Loucy (cell line): ENCODE measurements at regions not wholly inside any gene's neighbourhood (a gene's known extent, or its start where the extent isn't known, plus 50 kb on each side); places are given as distances from the start of the nearest gene placed in this dataset.

ENCODE experiments used
- H2AFZ ChIP-seq: fragments of 200-600 bp; sonication (generic); 2 replicates; pipeline ENCODE4 v1.6.0; 2016; ENCODE audit warnings: antibody characterized with exemption, mild to moderate bottlenecking, low read length, moderate library complexity
- H3F3A ChIP-seq: fragments of 200-600 bp; 2 replicates; pipeline ENCODE4 v1.6.0; 2016; ENCODE audit warnings: antibody characterized with exemption, low read depth, mild to moderate bottlenecking
- H3K27me3 ChIP-seq: fragments of 200-600 bp; sonication (generic); 2 replicates; pipeline ENCODE4 v1.6.1; 2014; ENCODE audit warnings: low read length, mild to moderate bottlenecking; ENCODE audit not compliant: insufficient read depth, poor library complexity, severe bottlenecking
- H3K36me3 ChIP-seq: fragments of 200-600 bp; sonication (generic); 2 replicates; pipeline ENCODE4 v1.6.1; 2016; ENCODE audit warnings: low read length; ENCODE audit not compliant: insufficient read depth
- H3K4me1 ChIP-seq: fragments of 200-600 bp; sonication (generic); 2 replicates; pipeline ENCODE4 v1.5.1; 2014; ENCODE audit warnings: low read length, mild to moderate bottlenecking; ENCODE audit not compliant: insufficient read depth, poor library complexity, severe bottlenecking
- H3K4me2 ChIP-seq: fragments of 200-600 bp; sonication (generic); 2 replicates; pipeline ENCODE4 v1.6.0; 2014; ENCODE audit warnings: antibody characterized with exemption, low read length, low read depth, mild to moderate bottlenecking; ENCODE audit not compliant: poor library complexity, severe bottlenecking
- H3K4me3 ChIP-seq: fragments of 200-600 bp; sonication (generic); 2 replicates; pipeline ENCODE4 v1.5.1; 2014; ENCODE audit warnings: low read length, mild to moderate bottlenecking, mixed read lengths; ENCODE audit not compliant: poor library complexity, severe bottlenecking
- H3K79me2 ChIP-seq: fragments of 200-600 bp; sonication (generic); 2 replicates; pipeline ENCODE4 v1.6.1; 2014; ENCODE audit warnings: low read length; ENCODE audit not compliant: insufficient read depth
- H3K9ac ChIP-seq: fragments of 200-600 bp; sonication (generic); 2 replicates; pipeline ENCODE4 v1.6.0; 2014; ENCODE audit warnings: mild to moderate bottlenecking, low read depth, low read length, moderate library complexity; ENCODE audit not compliant: poor library complexity, severe bottlenecking
- H3K9me2 ChIP-seq: fragments of 200-600 bp; sonication (generic); replicated peaks from 2 replicates; pipeline ENCODE4 v1.6.1; 2016; ENCODE audit warnings: low read depth, low read length, mixed read lengths
- H3K9me3 ChIP-seq: fragments of 200-600 bp; sonication (generic); 2 replicates; pipeline ENCODE4 v1.6.1; 2014; ENCODE audit warnings: mild to moderate bottlenecking, antibody characterized with exemption, low read length, low read depth; ENCODE audit not compliant: insufficient read depth
- H4K20me1 ChIP-seq: fragments of 200-600 bp; sonication (generic); 2 replicates; pipeline ENCODE4 v1.6.0; 2014; ENCODE audit warnings: antibody characterized with exemption, low read length, mild to moderate bottlenecking; ENCODE audit not compliant: insufficient read depth, poor library complexity, severe bottlenecking
- EZH2phosphoT487 ChIP-seq: fragments of 200-600 bp; IDR thresholded peaks from 2 replicates; pipeline ENCODE4 v1.6.1; 2018; ENCODE audit warnings: antibody characterized with exemption, mild to moderate bottlenecking, moderate library complexity, borderline replicate concordance
- TF ChIP-seq, protein P1 (sequence below): fragments of 200-600 bp; sonication (generic); conservative IDR thresholded peaks from 2 replicates; pipeline ENCODE4 v1.5.1; 2014; ENCODE audit warnings: mild to moderate bottlenecking, antibody characterized with exemption, low read length

GRCh38 chr6:15906420-15907016 lies 222.4 kb upstream of the MYLIP start:
- TF ChIP-seq EZH2phosphoT487 = no peak
- TF ChIP-seq, protein P1, sequence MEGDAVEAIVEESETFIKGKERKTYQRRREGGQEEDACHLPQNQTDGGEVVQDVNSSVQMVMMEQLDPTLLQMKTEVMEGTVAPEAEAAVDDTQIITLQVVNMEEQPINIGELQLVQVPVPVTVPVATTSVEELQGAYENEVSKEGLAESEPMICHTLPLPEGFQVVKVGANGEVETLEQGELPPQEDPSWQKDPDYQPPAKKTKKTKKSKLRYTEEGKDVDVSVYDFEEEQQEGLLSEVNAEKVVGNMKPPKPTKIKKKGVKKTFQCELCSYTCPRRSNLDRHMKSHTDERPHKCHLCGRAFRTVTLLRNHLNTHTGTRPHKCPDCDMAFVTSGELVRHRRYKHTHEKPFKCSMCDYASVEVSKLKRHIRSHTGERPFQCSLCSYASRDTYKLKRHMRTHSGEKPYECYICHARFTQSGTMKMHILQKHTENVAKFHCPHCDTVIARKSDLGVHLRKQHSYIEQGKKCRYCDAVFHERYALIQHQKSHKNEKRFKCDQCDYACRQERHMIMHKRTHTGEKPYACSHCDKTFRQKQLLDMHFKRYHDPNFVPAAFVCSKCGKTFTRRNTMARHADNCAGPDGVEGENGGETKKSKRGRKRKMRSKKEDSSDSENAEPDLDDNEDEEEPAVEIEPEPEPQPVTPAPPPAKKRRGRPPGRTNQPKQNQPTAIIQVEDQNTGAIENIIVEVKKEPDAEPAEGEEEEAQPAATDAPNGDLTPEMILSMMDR = no peak
- H2AFZ ChIP-seq = peak overlapping the region; percentile 7; the same call in 1 of the 2 replicates
- H3K9ac ChIP-seq = peak overlapping the region; percentile 31
- no peaks in the 10 kb centered on the region for H3K27me3 ChIP-seq
- peaks cover 44% of the 10 kb centered on the region for H3K4me1 ChIP-seq
- H3K9me3 ChIP-seq = no peaks in the 10 kb centered on the region
- H3F3A ChIP-seq = no peaks in the 10 kb centered on the region
- no peaks in the 10 kb centered on the region for H3K9me2 ChIP-seq
- H3K4me3 ChIP-seq = no peak overlapping the region
- no peaks in the 10 kb centered on the region for H3K79me2 ChIP-seq
- no peaks in the 10 kb centered on the region for H3K36me3 ChIP-seq
- no peaks in the 10 kb centered on the region for H4K20me1 ChIP-seq
- H3K4me2 ChIP-seq = peak overlapping the region; percentile 58

GRCh38 chr6:15905488-15906419 lies 223.1 kb upstream of the MYLIP start:
- H3K36me3 ChIP-seq = no peaks in the 10 kb centered on the region
- TF ChIP-seq, protein P1 = no peak
- no peak for TF ChIP-seq EZH2phosphoT487
- no peaks in the 10 kb centered on the region for H4K20me1 ChIP-seq
- no peaks in the 10 kb centered on the region for H3K9me2 ChIP-seq
- H2AFZ ChIP-seq = peak overlapping the region; percentile 7
- peaks cover 5% of the 10 kb centered on the region; the same call in 1 of the 2 replicates for H3F3A ChIP-seq
- H3K79me2 ChIP-seq = no peaks in the 10 kb centered on the region
- H3K27me3 ChIP-seq = no peaks in the 10 kb centered on the region
- H3K4me1 ChIP-seq = peaks cover 51% of the 10 kb centered on the region
- H3K9ac ChIP-seq = peak overlapping the region; percentile 31
- no peaks in the 10 kb centered on the region for H3K9me3 ChIP-seq
- peak overlapping the region; percentile 58 for H3K4me2 ChIP-seq
- H3K4me3 ChIP-seq = peak overlapping the region; percentile 2

- Histone ChIP-seq H2AFZ (peak overlapping the region; percentile 7; the same call in 1 of the 2 replicates), H3K9ac (peak overlapping the region; percentile 31), H3F3A (peaks cover 5% of the 10 kb centered on the region; the same call in 1 of the 2 replicates), H3K27me3 (no peaks in the 10 kb centered on the region), H3K4me2 (peak overlapping the region; percentile 58), H3K9me2 (no peaks in the 10 kb centered on the region), H3K9me3 (no peaks in the 10 kb centered on the region), H3K4me3 (no peak overlapping the region), H3K36me3 (no peaks in the 10 kb centered on the region), H3K4me1 (peaks cover 53% of the 10 kb centered on the region), H3K79me2 (no peaks in the 10 kb centered on the region), H4K20me1 (no peaks in the 10 kb centered on the region)
- TF ChIP-seq EZH2phosphoT487 = no peak
- TF ChIP-seq, protein P1 = no peak
Observed at GRCh38 chr6:15904651-15905376, 224.1 kb upstream of the MYLIP start.
